GM13976 (cell line): ENCODE measurements at regions not wholly inside any gene's neighbourhood (a gene's known extent, or its start where the extent isn't known, plus 50 kb on each side); places are given as distances from the start of the nearest gene placed in this dataset.

Experiments used
- DNase-seq: peaks from one replicate; pipeline ENCODE4 v3.0.0; 2012; ENCODE audit warnings: low spot score
- in situ Hi-C: fragments of 300-500 bp; cut with MboI; formaldehyde crosslinking; loops from one replicate; pipeline ENCODE4 v1.12.0; 2022; ENCODE audit warnings: low sequenced_read_pairs, mixed read lengths, inconsistent platforms; ENCODE audit not compliant: unreplicated experiment
- TF ChIP-seq, protein P1 (sequence below): IDR thresholded peaks from 2 replicates; pipeline ENCODE4 v1.5.1; 2012; ENCODE audit warnings: borderline replicate concordance, mild to moderate bottlenecking; ENCODE audit not compliant: insufficient read depth; ENCODE audit errors: extremely low read depth, missing control alignments, control extremely low read depth

DNA sequence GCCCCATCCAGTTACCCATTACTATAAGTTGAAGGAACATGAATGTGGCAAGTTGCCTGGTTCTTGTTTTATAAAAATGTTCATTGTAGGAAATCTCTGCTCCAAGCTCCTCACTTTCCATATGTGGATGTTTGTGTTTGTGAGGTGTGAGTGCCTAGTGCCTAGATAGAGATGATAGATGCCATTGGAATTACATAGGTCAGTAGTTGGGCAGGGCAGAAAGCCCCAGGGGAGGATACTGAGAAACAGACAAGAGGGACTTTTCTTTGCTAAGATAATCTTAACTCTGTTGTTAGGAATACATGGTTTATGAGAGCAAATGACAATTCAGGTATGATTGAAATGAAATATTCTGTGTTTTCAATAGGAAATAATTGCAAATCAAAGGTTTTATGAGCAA lies 226.3 kb upstream of the GRIP1 start:
- in situ Hi-C loops: no loop called here
- no peak for DNase-seq
- TF ChIP-seq, protein P1, sequence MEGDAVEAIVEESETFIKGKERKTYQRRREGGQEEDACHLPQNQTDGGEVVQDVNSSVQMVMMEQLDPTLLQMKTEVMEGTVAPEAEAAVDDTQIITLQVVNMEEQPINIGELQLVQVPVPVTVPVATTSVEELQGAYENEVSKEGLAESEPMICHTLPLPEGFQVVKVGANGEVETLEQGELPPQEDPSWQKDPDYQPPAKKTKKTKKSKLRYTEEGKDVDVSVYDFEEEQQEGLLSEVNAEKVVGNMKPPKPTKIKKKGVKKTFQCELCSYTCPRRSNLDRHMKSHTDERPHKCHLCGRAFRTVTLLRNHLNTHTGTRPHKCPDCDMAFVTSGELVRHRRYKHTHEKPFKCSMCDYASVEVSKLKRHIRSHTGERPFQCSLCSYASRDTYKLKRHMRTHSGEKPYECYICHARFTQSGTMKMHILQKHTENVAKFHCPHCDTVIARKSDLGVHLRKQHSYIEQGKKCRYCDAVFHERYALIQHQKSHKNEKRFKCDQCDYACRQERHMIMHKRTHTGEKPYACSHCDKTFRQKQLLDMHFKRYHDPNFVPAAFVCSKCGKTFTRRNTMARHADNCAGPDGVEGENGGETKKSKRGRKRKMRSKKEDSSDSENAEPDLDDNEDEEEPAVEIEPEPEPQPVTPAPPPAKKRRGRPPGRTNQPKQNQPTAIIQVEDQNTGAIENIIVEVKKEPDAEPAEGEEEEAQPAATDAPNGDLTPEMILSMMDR: no peak

DNA sequence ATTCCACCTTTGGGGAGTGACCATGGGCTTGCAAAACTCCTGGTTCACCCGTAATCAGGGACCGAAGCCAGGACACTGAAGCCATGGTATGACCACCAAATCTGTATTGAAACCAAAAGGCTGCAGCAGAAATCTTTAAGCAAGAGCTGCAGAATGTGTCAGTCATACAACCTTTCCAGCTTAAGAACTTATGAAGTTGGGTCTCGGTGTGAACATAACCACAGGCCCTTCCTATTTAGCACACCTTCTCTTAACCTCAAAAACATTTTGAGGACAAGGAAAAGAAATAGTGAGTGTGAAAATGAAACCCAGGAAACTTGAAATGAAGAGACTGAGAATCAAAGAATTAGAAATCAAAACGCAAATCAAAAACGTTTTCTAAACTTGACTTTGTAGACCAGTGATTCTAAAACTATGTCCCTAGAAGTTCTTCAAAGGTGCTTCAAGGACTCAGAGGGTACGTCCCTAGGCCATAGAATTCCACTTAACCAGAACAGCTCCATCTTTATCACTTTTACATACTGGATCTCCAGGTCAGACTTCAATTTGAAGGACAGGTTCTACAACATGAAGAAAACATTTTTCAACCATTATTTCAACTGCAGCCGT lies 231.6 kb upstream of the GRIP1 start:
- in situ Hi-C loops: no loop called here
- TF ChIP-seq, protein P1: no peak
- no peak for DNase-seq

DNA sequence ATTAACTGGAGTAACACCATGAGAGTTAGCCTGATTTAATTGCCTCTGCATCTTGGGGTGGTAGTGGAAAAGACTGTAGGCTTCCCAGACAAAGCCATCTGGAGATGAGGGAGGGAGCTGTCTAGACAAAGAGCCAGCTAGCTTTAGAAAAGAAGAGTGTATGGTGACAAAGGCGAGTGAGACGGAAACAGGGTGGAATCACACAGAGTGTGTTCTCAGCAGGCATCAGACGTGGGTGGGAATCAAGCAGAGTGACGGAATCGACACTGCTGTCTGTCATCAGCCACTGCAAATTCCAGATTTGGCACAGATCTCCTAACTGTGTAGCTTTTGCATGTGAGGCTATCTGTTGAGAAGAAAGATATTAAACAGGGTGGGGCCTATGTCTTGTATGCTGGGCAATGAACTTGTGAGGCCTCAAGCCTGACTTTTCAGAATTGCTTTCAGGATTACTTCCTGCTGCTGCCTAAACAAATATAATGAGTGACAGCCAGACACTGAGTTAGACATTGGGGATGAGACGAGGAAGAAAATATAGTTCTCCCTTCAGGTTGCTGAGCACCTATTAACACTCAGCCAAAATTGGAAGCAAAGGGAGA lies 236.5 kb upstream of the GRIP1 start:
- DNase-seq: no peak
- TF ChIP-seq, protein P1: no peak
- in situ Hi-C loops: no loop called here

DNA sequence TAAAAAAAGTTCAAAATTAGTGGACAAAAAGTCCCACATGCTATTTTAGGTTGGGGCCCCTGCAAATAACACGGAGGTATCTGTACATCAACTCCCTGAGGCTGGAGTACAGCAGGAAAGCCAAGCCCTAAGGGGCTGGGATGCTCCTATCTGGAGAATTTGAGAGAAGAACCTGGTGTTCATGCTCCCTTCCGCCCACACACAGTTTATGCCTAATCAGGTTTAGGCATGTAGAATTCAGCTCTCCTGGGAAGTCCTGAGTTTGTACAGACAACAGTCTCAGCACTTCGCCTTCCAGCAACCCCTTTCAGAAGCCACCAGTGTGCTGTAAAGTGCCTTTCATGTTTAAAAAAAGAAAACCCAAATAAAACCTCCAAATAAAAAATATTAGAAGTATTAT lies 237.3 kb upstream of the GRIP1 start:
- TF ChIP-seq, protein P1: no peak
- in situ Hi-C loops: no loop called here
- DNase-seq: no peak

DNA sequence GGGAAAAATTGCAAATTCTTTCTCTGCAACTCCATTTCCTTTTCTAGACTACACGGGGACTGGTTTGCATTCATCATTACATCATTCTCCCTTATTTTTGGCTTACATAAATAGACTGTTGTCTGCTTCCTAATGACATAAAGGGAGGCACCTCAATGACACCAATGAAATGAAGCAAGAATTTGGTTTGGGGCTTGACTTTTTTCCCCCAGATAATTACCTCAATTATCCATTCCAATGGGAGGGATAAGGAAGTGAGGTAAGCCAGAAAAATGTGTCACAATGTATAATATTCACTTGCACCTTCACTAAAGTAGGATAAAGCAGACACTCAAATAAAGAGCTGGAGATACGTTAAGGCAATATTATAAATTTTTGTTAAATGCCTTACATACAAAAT lies 240.6 kb upstream of the GRIP1 start:
- TF ChIP-seq, protein P1: no peak
- in situ Hi-C loops: no loop called here
- no peak for DNase-seq

GRCh38 chr12:66920205-66920604 lies 241.3 kb upstream of the GRIP1 start:
- no peak for DNase-seq
- TF ChIP-seq, protein P1: no peak
- in situ Hi-C loops: no loop called here
